NCI-H2171 treated with DMSO at 0.1 percent for 48 hours (cell line): ENCODE measurements at regions not wholly inside any gene's neighbourhood (a gene's known extent, or its start where the extent isn't known, plus 50 kb on each side); places are given as distances from the start of the nearest gene placed in this dataset.

ENCODE experiments used
- DNase-seq: peaks from one replicate; lab custom pipeline; 2025; lab: John Stamatoyannopoulos, UW

GRCh38 chr18:42623935-42624334 lies 491.6 kb downstream of the RIT2 start:
- no peak for DNase-seq

- DNase-seq: peak; percentile 77
These were observed 482.7 kb downstream of the RIT2 start for GRCh38 chr18:42632801-42633200.

GRCh38 chr18:42635378-42636048 lies 480.0 kb downstream of the RIT2 start:
- DNase-seq: no peak

DNA sequence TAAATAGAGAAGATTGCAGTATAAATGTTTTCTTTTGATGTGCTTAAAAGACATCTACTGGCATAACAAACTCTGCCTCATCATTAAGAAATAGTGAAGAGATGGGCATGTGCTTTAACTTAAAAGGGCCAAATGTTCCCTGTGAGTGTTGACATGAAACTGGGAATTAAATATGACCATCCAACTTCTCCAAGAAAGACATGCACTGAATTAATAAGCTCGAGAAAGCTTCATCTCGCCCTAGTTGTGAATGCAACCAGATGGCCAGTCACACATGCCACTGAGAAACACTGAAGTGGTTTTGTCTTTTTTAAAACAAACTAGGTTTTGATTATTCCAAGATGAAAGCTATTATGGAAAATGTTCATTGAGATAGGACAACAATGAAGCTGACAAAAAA lies 479.2 kb downstream of the RIT2 start:
- peak; percentile 10 for DNase-seq

DNA sequence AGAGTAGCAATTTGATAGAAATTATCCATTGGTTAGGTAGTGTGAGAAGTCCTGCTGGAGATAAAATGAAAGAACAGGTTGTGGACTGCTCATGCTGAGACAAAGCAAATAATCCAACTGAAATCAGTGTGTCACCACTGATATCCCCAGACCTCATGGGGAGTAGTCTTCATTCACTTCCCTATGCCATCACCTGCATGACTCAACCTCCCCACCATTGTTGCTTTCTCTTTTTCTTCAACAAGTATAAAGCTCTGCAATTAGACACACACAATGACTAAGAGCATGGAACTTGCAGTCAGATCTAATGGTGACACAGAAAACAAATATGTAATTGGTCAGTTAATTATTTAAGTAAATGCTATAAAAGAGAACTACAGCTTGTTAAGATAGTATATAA lies 475.3 kb downstream of the RIT2 start:
- no peak for DNase-seq

- no peak for DNase-seq
These were observed 473.5 kb downstream of the RIT2 start for GRCh38 chr18:42641996-42642395.

DNA sequence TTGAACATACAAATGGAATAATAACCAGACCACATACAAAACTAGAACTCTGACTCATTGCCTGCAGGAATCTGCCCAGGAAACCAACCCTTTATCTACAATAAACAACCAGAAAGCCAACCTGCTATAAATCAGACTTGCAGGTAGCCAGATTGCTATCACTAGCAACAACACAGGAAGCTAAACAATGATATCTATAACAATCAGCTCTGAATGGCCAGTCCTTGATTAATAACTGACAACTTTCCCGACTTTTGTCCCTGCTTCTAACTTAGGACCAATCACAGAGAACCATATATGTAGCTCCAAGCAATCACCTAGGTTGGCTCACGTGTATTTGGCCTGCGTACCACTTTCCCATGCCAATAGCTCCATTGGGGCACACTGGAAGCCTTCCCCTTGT lies 470.8 kb downstream of the RIT2 start:
- no peak for DNase-seq

DNA sequence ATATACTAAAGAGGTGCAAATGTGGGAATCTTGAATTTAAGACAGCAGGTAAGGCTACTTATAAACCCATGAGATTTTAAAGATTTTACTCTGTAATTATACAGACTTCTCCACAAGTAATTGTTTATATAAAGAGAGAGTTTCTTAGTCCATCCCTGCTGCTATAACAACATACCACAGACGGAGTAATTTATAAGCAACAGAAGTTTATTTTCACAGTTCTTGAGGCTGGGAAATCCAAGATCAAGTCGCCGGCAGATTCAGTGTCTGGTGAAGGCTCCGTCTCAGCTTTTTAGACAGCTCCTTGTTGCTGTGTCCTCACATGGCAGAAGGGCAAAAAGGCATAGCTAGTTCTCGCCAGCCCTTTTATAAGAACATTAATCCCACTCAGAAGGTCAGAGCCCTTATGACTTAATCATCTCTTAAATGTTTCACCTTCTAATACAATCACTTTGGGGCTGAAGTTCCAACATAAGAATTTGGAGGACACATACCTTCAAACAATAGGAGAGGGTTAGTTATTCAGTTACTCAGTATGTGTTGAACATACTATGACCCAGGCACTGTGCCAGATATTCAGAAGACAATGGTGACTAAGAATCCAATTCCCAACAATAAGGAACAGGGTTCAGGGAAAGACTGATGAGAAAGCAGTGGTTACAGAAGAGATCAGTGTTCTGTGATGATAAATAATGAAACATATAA lies 466.0 kb downstream of the RIT2 start:
- no peak for DNase-seq

DNA sequence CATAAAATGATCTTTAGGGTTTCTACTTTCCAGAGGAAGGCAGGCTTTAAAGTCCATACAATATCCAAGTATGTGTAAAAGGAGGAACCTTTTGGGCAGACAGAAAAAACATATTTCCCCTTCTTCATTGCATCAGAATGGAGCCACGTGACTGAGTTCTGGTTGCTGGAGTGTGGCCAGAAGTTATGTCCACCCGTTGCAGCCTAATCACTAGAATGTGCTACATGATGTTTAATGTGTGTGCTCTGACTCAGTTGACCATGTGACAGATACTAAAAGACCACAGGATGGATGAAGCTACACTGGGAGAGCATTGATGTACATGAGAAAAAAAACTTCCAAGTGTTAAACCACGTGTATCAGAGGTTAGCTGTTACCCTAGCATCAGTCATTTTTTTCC lies 460.9 kb downstream of the RIT2 start:
- no peak for DNase-seq

DNA sequence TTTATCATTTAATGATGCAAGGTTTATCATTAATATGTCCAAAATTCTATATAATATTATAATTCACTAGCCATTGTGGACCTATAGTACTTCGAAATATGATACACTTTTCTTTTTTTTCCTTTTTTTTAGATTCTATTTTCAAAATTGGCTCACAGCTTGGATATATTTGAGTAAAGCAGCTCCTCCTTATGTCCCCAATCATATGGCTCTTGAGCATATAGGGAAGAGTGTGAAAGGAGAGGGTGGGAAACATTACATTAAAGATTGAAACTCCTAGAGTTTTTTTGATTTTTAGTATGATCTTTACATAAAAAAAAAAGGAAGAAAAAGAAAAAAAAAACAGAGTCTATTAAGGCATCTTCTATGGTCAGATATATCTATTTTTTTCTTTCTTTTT lies 457.9 kb downstream of the RIT2 start:
- DNase-seq: peak; percentile 55

GRCh38 chr18:42658171-42658570 lies 457.3 kb downstream of the RIT2 start:
- DNase-seq: peak; percentile 25

DNA sequence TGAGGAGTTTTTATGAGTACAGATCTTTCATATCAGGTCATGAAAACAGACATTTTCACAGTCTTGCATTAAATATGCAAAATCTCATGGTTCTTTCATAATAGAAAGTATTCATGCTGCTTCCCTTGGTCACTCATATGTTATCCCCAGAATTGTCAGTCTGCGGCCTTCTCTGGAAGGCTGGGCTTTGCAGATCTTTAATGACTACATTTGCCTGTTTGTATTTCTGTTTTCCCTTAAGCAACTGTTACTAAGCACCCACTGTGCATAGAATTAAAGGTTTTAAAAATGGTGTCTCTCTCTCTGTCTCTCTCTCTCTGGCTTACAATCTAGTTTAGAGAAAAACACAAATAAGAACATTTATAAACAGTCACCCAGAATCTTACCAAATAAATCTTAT lies 456.3 kb downstream of the RIT2 start:
- DNase-seq: no peak

- DNase-seq: no peak
These were observed 444.6 kb downstream of the RIT2 start for GRCh38 chr18:42670860-42671259.

DNA sequence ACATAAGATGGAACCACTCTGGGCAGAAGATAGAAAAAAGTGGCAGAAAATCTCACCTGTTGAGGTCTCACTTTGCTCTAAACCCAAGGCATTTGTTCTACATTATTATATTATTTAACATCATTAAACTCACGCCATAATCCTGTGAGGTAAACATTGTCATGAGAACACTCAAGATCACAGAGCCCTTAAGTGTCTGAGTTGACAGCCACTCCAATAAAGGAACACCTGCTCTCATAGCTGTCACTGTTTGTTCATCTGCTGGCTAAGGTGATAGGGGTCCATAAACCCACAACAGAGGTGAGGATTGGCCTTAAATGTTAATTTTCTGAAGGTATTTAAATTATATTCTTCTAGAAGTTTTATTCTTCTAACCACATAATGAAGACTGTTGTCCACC lies 439.7 kb downstream of the RIT2 start:
- DNase-seq: peak; percentile 66

DNA sequence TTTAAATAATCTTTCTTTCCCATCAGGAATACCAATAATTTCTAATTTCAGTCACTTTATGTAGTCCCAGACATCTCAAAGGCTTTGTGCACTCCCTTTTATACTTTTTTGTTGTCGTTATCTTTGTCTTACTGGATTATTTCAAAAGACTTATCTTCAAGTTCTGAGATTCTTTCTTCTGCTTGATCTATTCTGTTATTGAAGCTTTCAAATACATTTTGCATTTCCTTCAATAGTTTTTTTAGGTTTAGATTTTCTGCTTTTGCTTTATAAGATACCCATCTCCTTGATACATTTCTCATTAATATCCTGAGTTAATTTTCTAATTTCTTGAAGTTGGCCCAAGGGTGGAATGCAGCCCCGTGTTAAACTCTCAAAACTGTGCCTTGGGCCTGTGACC lies 432.4 kb downstream of the RIT2 start:
- no peak for DNase-seq

GRCh38 chr18:42689310-42689709 lies 426.2 kb downstream of the RIT2 start:
- DNase-seq: no peak
